HepG2 (cell line): ENCODE measurements at regions not wholly inside any gene's neighbourhood (a gene's known extent, or its start where the extent isn't known, plus 50 kb on each side); places are given as distances from the start of the nearest gene placed in this dataset.

Experiments
- ATAC-seq: fragments of 200-7000 bp; cut with Tn5 transposase; 3 replicates; pipeline ENCODE4 v1.9.1; 2020; ENCODE audit warnings: mild to moderate bottlenecking, moderate library complexity
- BruUV-seq: library from RNA; stranded (reverse); fragments of 400-500 nt; replicated peaks from 2 replicates; lab custom pipeline; 2021; lab: Mats Ljungman, UMichigan
- CTCF ChIA-PET: fragments of 300-600 bp; formaldehyde crosslinking; extraction: SDS; loops from one replicate; lab custom pipeline; 2021; ENCODE audit warnings: low total read pairs, inconsistent platforms, low intra/inter-chr PET ratio; lab: Yijun Ruan, JAX
- POLR2A ChIA-PET: fragments of 350-600 bp; sonication (Branson Sonifier 250); formaldehyde crosslinking; loops from one replicate; lab custom pipeline; 2020; ENCODE audit warnings: antibody characterized with exemption, inconsistent platforms; lab: Yijun Ruan, JAX
- DNase-seq: peaks from one replicate; pipeline ENCODE4 v3.0.0-alpha.2; 2015; ENCODE audit warnings: low spot score
- FAIRE-seq: peaks from 3 replicates; lab custom pipeline; 2011; peaks lifted over from hg19 to GRCh38; lab: Jason Lieb, UNC
- H2AFZ ChIP-seq: one replicate; pipeline ENCODE4 v1.6.1; 2011; ENCODE audit warnings: low read length, inconsistent platforms
- H3K27ac ChIP-seq: fragments of 300-600 bp; 3 replicates; pipeline ENCODE4 v1.8.0; 2011; ENCODE audit warnings: mixed run types, mild to moderate bottlenecking, mixed read lengths, low read length, inconsistent platforms; ENCODE audit not compliant: insufficient read depth; ENCODE audit errors: extremely low read length
- H3K27me3 ChIP-seq, 2 experiments: fragments of 200-600 bp in 1 of 2; 2 replicates in 1 of 2; 3 replicates in 1 of 2; pipeline versions ENCODE4 v1.6.0 to v1.8.0; 2011; ENCODE audit warnings: low read length in 2 of 2, mild to moderate bottlenecking in 2 of 2, moderate library complexity in 2 of 2, inconsistent platforms in 1 of 2; ENCODE audit not compliant: insufficient read depth in 2 of 2, control insufficient read depth in 1 of 2
- H3K36me3 ChIP-seq, 2 experiments: fragments of 200-600 bp in 1 of 2; replicated peaks in 1 of 2; 2 replicates in 1 of 2; 3 replicates in 1 of 2; pipeline versions ENCODE4 v1.5.1 to v1.8.0; 2011; ENCODE audit warnings: low read length in 2 of 2, inconsistent platforms in 1 of 2; ENCODE audit not compliant: insufficient read depth in 2 of 2, control insufficient read depth in 1 of 2
- H3K4me1 ChIP-seq: 2 replicates; pipeline ENCODE4 v1.5.1; 2012; ENCODE audit warnings: low read length, inconsistent platforms; ENCODE audit not compliant: insufficient read depth
- H3K4me2 ChIP-seq: 2 replicates; pipeline ENCODE4 v1.6.0; 2011; ENCODE audit warnings: low read depth, low read length, inconsistent platforms
- H3K4me3 ChIP-seq, 3 experiments: fragments of 200-600 bp in 1 of 3; sonication (generic), shearing (Covaris generic) in 1 of 3; replicated peaks in 1 of 3; 2 replicates each; pipeline ENCODE4 v1.5.1; 2011 to 2016; ENCODE audit warnings: low read length in 3 of 3, inconsistent platforms in 2 of 3, low read depth in 2 of 3, mild to moderate bottlenecking in 2 of 3, control low read depth in 1 of 3, mixed read lengths in 1 of 3; ENCODE audit not compliant: insufficient read depth in 1 of 3
- H3K79me2 ChIP-seq: one replicate; pipeline ENCODE4 v1.6.1; 2011; ENCODE audit warnings: low read length, inconsistent platforms; ENCODE audit not compliant: insufficient read depth
- H3K9ac ChIP-seq: 2 replicates; pipeline ENCODE4 v1.6.0; 2011; ENCODE audit warnings: mild to moderate bottlenecking, low read depth, low read length, inconsistent platforms; ENCODE audit not compliant: insufficient read depth
- H3K9me3 ChIP-seq: 2 replicates; pipeline ENCODE4 v1.5.1; 2012; ENCODE audit warnings: mild to moderate bottlenecking, low read length
- H4K20me1 ChIP-seq: 2 replicates; pipeline ENCODE4 v1.6.0; 2011; ENCODE audit warnings: inconsistent platforms, mild to moderate bottlenecking, low read length, moderate library complexity; ENCODE audit not compliant: insufficient read depth
- AKAP8 ChIP-seq: sonication (generic); formaldehyde crosslinking; IDR thresholded peaks from 2 replicates; pipeline ENCODE4 v1.5.1; 2020; ENCODE audit warnings: mild to moderate bottlenecking, missing genetic modification reagents
- CBX2 ChIP-seq, 2 experiments: fragments of 200-600 bp in 1 of 2; sonication (generic); formaldehyde crosslinking in 1 of 2; IDR thresholded peaks; 2 replicates each; pipeline versions ENCODE4 v1.7.0 to v1.8.1; 2018 to 2022; ENCODE audit warnings: low read depth in 2 of 2, low read length in 1 of 2, mild to moderate bottlenecking in 1 of 2, missing genetic modification reagents in 1 of 2
- CREM ChIP-seq, 2 experiments: sonication (generic) in 1 of 2; formaldehyde crosslinking in 1 of 2; IDR thresholded peaks; 2 replicates each; pipeline versions ENCODE4 v1.4.0 to v1.6.1; 2016 to 2020; ENCODE audit warnings: antibody characterized with exemption in 1 of 2, mild to moderate bottlenecking in 1 of 2, missing genetic modification reagents in 1 of 2
- KAT2B ChIP-seq: fragments of 150-350 bp; IDR thresholded peaks from 2 replicates; pipeline ENCODE4 v1.6.1; 2014; ENCODE audit warnings: low read depth, low read length, borderline replicate concordance
- KDM4B ChIP-seq: sonication (generic); formaldehyde crosslinking; IDR thresholded peaks from 2 replicates; pipeline ENCODE4 v1.4.0; 2020; ENCODE audit warnings: missing genetic modification reagents
- NCOR1 ChIP-seq: fragments of 200-600 bp; sonication (generic); IDR thresholded peaks from 2 replicates; pipeline ENCODE4 v1.7.0; 2017; ENCODE audit warnings: antibody characterized with exemption, low read length, borderline replicate concordance
- SUZ12 ChIP-seq: fragments of 150-350 bp; IDR thresholded peaks from 2 replicates; pipeline ENCODE4 v1.6.1; 2014; ENCODE audit warnings: low read depth, low read length
- U2AF1 ChIP-seq: fragments of 200-400 bp; formaldehyde crosslinking; optimal IDR thresholded peaks from 2 replicates; pipeline ENCODE3; 2017; ENCODE audit warnings: mild to moderate bottlenecking, low read depth, low read length
- ZC3H4 ChIP-seq: sonication (generic); formaldehyde crosslinking; IDR thresholded peaks from 2 replicates; pipeline ENCODE4 v1.4.0; 2020; ENCODE audit warnings: missing genetic modification reagents, borderline replicate concordance
- ZNF235 ChIP-seq: sonication (generic); formaldehyde crosslinking; IDR thresholded peaks from 2 replicates; pipeline ENCODE4 v1.8.1; 2023; ENCODE audit warnings: mild to moderate bottlenecking, missing genetic modification reagents, borderline replicate concordance
- ZNF296 ChIP-seq: sonication (generic); formaldehyde crosslinking; conservative IDR thresholded peaks from 2 replicates; pipeline ENCODE4 v1.5.0; 2020; ENCODE audit warnings: mild to moderate bottlenecking, missing genetic modification reagents
- ZNF354B ChIP-seq: sonication (generic); formaldehyde crosslinking; IDR thresholded peaks from 2 replicates; pipeline ENCODE4 v1.8.0; 2022; ENCODE audit warnings: mild to moderate bottlenecking, missing genetic modification reagents
- ZNF784 ChIP-seq: sonication (generic); formaldehyde crosslinking; IDR thresholded peaks from 2 replicates; pipeline ENCODE4 v1.5.1; 2020; ENCODE audit warnings: missing genetic modification reagents, mild to moderate bottlenecking, borderline replicate concordance
- in situ Hi-C: cut with HindIII; loops from 2 replicates; pipeline ENCODE4 v1.10.0; 2017; ENCODE audit warnings: low pct_unique_long_range_greater_than_20kb; ENCODE audit not compliant: extremely low pct_ligation_motif_present
- intact Hi-C: fragments of 100-400 bp; cut with micrococcal nuclease; formaldehyde crosslinking; loops from one replicate; pipeline ENCODE4 v1.10.0; 2022; ENCODE audit not compliant: unreplicated experiment
- TF ChIP-seq, protein P1 (sequence below): sonication (generic); formaldehyde crosslinking; IDR thresholded peaks from 2 replicates; pipeline ENCODE4 v1.8.1; 2023; ENCODE audit warnings: missing genetic modification reagents, inconsistent platforms, borderline replicate concordance

DNA sequence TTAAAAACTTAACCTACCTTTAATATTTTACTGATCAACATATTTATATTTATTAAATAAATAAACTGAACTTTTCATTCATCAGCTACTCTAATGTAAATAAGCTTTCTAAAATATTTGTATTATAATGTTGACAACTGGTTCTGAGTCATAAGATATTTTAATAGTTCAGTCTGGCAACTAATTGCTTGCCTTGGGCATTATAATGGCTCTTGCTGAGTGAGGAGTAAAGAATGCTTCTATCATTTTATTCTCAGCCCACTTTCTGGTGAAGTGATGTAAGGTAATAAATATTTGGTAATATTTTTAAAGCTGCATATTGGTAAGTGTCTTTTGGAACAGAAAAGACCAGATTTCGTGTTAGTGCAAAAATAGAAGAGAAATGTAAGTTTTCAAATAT lies 81.5 kb downstream of the DIPK2A start (continued):
- TF ChIP-seq, protein P1, sequence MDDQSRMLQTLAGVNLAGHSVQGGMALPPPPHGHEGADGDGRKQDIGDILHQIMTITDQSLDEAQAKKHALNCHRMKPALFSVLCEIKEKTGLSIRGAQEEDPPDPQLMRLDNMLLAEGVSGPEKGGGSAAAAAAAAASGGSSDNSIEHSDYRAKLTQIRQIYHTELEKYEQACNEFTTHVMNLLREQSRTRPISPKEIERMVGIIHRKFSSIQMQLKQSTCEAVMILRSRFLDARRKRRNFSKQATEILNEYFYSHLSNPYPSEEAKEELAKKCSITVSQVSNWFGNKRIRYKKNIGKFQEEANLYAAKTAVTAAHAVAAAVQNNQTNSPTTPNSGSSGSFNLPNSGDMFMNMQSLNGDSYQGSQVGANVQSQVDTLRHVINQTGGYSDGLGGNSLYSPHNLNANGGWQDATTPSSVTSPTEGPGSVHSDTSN (CRISPR knock-in tag), result no peak
- TF ChIP-seq ZC3H4 (CRISPR knock-in tag), result no peak
- TF ChIP-seq KAT2B, result no peak

DNA sequence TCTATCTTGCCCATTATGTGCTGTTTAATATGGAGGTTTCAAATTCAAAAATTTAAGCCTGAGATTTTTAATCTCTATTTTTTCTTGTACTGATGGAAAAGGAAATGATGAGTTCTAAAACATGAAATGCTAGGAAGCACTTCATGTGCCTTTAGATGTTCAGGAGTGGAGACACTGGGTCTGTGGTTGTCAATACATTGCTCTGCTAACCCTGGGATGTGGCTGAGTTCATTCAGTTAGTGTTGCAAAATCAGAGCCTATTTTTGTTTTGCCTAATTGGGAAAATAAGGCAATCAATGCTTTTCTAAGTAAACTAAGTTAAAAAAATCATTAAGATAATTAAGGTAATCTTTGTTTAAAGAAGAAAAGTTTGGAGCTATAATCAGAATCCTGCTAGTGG lies 83.1 kb downstream of the DIPK2A start:
- in situ Hi-C loops (no loop called here), intact Hi-C loops (no loop called here)
- CTCF ChIA-PET, result no interaction called here

More for the DNA sequence above, 83.1 kb downstream of the DIPK2A start:
- Histone ChIP-seq H3K4me1 (no peaks in the 10 kb centered on the region), H3K36me3 (no peaks in the 10 kb centered on the region), H3K79me2 (no peaks in the 10 kb centered on the region), H3K4me2 (no peak overlapping the region), H3K9me3 (no peaks in the 10 kb centered on the region), H4K20me1 (no peaks in the 10 kb centered on the region), H2AFZ (no peak overlapping the region), H3K9ac (no peak overlapping the region), H3K27ac (no peak overlapping the region), H3K27me3 (no peaks in the 10 kb centered on the region), H3K4me3 (no peak overlapping the region)
- ATAC-seq (no peak), DNase-seq (no peak), FAIRE-seq (no peak)
- BruUV-seq, result no TSS peak
- POLR2A ChIA-PET, result no interaction called here
- TF ChIP-seq SUZ12 (no peak), ZNF354B (CRISPR knock-in tag) (no peak), ZNF784 (CRISPR knock-in tag) (no peak), ZNF235 (CRISPR knock-in tag) (no peak), KDM4B (no peak), ZNF296 (CRISPR knock-in tag) (no peak), NCOR1 (no peak), CREM (IDR thresholded peaks at IDR 0.05) (no peak), CREM (CRISPR knock-in tag; IDR thresholded peaks at IDR 0.05) (no peak), U2AF1 (no peak), CBX2 (IDR thresholded peaks at IDR 0.05; ENCODE audit: low read depth, low read length) (no peak), CBX2 (CRISPR knock-in tag; IDR thresholded peaks at IDR 0.05; ENCODE audit: low read depth) (no peak), AKAP8 (CRISPR knock-in tag) (no peak)
